ENCODE measurements at regions not wholly inside any gene's neighbourhood (a gene's known extent, or its start where the extent isn't known, plus 50 kb on each side); places are given as distances from the start of the nearest gene placed in this dataset.
"Not testable (repeated sequence)": the region's sequence is repeated elsewhere in the genome, so short reads cannot be mapped to it uniquely, and the experiment has no call there.

DNA sequence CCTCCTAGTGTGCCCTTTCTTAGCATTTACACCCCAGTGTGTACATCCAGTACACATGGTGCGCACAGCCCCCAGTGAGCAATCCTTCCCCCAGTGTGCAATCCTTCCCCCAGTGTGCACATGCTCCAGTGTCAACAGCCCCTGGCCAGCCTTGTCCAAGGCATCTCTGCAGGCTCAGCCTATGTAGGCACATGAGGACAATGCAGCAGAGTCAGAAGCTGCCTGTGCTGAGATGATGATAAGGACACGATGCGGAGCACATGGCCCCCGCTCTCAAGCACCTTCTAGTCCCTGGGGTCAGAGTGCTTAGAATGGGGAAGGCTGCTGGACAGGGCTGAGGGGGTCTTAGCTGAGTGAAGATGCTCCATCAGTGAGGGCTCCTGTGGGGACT is 69.8 kb downstream of the GADD45G start:
- no peak for DNase-seq

DNA sequence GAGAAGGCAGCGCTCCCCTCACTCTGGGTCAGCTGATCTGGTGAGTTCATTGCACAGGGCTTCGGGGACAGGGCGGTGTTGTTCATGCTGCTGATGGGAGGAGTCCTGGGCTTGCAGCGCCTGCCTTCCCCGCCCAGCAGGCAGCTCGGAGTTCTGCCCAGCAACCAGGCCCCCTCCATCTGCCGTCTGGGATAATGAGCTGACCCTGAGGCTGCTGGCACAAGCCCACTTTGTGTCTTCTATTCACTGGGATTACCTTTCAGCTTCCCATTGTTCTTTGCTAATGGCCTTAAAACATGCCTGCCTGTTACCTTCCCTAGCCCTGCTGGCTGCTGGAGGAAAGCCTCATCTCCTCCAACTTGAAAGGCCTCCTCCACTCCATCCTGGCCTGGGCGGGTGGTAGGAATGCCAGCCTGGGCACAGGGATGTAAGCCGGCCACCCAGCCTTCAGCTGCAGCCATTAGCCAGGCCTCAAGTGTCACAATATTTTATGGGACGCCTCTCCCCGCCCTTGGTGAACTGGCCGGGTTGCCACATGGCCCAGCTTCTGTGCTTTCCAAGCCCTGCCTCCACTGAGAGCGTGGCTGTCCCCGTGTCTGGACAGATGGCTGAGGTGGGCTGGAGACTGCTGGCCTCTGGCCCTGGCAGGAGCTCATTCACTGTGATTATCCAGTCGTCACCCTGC is 70.4 kb downstream of the GADD45G start:
- no peak for DNase-seq

- no peak for DNase-seq
Measured at GRCh38 chr9:89676281-89676680, 71.5 kb downstream of the GADD45G start.

DNA sequence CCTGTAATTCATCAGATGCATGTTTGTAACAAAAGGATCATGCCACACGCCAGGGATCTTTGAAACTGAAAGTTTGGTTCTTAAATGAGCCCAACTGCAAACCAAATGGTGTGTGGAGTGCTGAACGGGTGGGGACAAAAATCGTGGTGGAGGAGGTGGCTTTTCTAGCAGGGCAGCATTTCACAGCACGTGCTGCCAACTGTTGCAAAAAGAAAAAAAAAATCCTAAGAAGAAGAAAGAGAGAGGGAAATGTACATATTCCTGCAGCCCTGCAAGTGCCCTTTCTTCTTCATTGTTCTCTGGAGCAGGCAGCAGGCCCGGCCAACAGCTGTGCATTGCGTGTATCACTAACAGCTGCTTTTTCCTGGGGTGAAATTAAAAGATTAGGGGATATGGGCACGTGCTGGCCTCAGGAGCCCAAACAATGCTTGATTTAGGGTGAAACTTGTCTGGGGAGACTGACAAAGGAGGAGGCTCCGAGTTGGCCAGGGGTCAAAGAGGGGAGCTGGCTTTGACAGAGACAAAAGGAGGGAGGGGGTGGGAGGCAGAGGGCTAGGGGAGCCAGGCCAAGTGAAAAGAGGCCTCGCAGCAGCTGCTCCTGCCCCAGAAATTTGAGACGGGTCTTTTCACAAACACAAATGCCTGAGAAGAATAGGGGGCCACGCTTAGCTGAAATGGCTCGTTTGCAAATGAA is 73.0 kb downstream of the GADD45G start:
- no peak for DNase-seq

DNA sequence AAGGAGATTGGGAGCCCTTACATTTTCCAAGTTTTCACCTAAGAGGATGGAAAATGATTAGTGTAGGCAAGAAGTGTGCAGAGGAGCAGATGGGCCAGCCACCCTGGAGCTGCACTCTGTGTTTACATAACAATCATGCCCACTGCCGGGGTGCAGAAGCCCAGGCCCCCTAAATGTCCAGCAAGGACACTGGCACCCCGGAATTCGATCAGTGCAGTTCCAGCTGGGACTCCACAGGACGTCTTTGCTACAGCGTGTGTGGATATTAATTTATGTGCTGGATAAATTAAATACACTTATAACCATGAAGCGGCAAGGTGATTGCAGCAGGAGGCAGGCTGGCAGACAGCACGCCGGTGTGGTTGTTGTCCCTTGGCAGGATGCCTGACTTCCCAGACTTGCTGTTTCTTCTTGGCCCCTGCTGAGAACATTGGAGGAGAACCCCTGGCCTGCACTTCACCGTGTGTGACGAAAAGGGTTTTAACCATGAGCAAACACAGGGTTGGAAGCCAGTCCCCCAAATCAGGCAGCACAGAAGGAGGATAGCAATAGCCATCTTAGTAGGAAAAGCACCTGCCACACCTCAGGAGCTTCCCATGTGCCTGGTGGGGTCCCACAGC is 73.7 kb downstream of the GADD45G start:
- no peak for DNase-seq

DNA sequence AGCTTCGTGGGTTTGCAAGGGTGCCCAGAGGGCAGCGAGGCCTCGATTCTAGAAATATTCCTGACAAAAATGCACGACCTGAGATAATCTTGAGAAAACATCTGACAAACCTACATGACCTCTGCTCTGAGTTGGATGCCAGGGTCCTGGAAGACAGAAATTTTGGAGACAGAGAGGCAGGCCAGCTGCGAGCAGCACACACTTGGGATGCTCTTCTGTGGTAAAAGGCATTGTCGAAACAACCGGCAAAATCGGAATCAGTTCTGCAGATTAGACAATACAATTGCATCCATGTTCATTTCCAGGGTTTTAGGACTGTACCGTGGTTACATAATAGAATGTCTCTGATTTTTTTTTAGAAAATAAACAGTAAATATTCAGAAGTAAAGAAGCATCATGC is 74.2 kb downstream of the GADD45G start:
- DNase-seq: no peak

DNA sequence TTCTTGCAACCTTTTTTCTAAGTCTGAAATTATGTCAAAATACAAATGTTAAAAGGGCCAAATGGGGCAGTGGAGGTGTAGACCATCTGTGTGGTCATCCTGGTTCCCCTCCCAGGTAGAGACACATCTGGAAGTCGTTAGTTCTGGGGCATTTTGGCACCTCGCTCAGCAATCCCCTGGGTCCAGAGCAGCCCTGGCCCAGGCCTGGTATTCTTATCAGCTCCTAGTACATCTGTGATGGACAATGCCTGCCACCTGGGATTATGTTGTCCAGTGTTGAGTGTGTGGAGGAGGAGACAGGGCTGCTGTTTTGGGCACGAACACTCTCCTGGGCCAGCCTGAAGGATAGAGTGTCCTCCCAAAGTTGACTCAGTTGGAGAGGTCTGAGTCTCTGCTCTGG is 74.8 kb downstream of the GADD45G start:
- no peak for DNase-seq

- no peak for DNase-seq
Measured at GRCh38 chr9:89680547-89681467, 76.0 kb downstream of the GADD45G start.

DNA sequence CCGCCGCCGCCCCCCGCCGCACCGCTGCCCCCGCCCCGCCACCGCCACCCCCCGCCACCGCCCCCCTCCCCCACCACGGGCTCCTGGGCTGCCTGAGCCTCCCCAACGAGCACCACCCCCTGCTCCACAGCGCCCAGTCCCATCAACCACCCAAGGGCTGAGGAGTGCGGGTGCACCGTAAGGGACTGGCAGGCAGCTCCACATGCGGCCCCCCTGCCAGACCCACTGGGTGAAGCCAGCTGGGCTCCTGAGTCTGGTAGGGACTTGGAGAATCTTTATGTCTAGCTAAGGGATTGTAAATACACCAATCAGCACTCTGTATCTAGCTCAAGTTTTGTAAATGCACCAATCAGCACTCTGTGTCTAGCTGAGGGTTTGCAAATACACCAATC is 76.7 kb downstream of the GADD45G start:
- DNase-seq: not testable (repeated sequence)

DNA sequence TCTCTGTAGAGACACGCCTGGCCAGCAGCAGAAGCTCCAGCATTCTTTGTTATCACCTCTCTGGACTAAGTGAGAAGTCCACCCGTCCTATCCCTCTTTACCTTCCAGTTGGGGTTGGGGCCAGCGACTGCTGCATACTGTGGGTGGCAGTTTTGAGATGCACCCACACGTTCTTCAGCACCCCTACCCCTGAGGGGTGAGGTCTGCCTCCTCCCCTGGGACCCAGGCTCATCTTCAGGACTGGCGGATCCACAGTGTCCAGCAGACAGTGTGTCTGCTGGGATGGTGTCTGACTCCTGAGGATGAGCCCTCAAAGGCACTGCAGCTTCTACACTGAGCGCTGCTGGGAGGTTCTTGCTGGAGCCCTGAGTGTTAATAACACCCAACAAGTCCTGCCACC is 78.8 kb downstream of the GADD45G start:
- no peak for DNase-seq

DNA sequence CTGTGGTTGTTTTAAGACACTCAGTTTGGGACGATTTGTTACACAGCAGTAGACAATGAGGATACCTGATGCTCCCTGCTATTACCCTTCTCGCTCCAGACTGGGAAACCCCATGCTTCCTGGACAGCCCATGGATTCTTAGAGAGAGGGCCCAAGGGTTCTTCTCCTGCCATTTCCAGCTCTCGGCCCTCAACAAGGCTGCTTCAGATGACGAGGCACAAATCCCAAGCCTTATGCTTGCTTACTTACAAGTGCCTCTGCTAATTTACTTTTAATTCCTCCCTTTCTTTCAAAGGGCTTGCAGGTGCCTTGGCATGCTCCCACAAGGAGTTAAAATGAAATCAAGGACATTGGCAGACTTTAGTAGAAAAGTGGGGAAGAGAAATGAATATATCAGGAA is 79.4 kb downstream of the GADD45G start:
- no peak for DNase-seq

DNA sequence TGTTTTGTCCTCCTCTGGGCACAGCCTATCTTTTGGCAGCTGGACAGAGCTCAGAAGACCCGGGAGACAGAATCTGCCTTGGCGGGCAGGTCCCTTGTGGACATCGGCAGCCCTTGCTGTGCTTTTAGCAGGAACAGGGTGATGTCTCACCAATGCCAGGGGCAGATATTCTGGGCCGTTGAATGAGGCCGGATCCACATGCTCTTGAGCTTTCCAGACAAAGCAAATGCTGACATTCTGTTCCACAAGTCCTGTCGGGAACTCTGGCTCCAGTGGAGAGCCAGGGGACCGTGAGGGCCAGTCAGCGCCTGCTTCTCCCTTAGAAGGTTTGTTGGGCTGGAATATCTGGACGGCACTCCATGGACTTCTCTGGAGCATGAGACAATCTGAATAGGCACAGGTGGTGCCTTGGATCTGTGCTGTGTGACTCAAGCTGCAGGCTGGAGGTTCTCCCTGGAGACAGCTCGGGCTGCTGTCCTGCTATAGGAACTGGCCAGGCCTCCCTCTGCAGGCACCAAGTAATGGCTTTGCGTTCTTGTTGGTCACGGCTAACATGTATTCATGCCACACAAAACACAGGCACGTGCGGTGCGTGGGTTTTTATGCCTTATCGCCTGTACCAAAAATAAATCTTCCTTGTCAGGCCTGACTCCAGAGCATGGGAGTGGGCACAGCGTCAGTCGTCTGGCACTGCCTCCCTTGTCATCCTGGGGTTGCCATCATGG is 80.3 kb downstream of the GADD45G start:
- no peak for DNase-seq

DNA sequence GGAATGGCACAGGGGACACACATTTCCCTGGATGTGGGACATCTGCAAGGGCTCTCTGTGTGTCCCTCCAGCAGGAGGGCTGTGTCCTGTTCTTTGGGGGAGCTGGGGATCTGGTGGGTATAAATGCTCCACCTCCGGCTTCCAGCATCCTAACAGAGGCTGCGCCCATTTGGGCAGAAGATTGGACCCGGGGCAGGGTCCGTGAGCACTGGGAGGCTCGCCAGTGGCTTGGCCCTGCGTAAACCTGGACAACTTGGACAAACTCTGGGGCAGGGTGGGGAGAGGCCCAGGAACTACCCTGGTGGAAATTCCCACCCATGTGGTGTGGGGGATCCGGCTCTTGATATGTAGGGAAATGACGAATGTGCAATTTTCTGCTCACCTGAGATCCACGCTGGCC is 80.9 kb downstream of the GADD45G start:
- DNase-seq: no peak

- no peak for DNase-seq
Measured at GRCh38 chr9:89686126-89686525, 81.3 kb downstream of the GADD45G start.

DNA sequence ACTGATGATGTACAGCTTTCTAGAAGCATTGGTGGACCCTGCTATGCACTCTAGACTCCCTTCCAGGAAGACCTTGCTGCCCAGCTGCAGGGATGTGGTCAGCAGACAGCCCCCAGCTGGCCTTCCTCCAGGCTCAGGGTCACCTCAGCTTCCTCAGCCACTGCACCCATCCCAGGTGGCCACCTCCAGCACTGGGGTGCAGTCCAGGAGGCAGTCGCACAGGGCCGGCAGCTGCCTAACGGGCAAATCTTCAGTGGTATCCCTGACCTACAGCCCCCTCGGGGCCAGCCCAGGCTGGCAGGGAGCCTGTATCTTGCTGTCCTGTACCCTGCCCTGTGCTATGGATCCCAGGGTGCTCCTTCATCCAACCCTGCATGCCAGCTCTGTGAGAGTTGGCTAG is 81.8 kb downstream of the GADD45G start:
- DNase-seq: no peak

DNA sequence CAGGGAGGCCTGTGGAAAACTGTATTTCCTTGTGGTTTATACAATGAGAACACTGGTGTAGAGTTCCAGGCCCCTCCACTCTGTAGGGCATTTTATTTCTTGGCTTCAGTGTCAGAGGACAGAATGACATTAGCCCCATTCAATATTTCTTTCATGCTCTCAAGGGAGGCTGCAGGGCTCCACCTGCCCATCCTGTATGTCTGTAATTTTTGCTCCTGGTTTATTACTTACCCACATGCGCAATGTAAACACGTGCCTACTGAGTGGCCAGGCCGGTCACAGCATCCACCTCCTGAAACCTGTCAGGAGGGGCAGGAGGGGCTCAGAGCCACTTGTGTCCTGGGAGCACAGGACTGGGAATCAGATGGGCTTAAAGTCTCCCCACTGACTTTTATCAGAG is 82.4 kb downstream of the GADD45G start:
- no peak for DNase-seq

GRCh38 chr9:89687848-89688247 is 83.0 kb downstream of the GADD45G start:
- no peak for DNase-seq

- DNase-seq: not testable (repeated sequence)
Measured at GRCh38 chr9:89689321-89689720, 84.5 kb downstream of the GADD45G start.

DNA sequence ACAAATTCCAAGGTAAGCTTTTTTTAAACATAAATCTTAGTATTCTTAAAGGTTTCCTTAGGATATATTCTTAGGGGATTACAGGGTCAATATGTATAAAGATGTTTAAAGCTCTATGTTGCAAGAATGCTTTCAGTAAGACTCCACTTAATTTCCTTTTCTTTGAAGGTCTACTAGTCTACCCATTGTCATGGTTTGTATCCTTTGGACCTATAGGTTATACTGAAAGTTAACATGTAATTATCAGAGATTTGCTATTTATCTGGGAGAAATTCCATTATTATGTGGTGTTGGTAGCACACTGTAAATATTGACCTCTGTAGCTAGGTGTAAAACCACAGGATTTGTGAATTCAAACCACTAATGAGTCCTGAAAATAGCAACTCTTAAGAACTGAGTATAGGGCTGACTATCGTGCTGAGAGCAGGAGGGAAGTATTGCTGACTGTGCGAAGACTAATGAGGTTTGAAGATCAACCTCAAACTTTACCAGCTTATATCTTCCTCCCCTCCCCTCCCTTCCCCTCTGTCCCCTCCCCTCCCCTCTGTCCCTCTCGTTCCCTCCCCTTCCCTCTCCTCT is 85.6 kb downstream of the GADD45G start:
- no peak for DNase-seq

- DNase-seq: no peak
Measured at GRCh38 chr9:89695441-89695891, 90.7 kb downstream of the GADD45G start.

GRCh38 chr9:89695979-89696378 is 91.2 kb downstream of the GADD45G start:
- not testable (repeated sequence) for DNase-seq

GRCh38 chr9:89696780-89697179 is 92.0 kb downstream of the GADD45G start:
- no peak for DNase-seq

Data from activated effector memory CD4-positive, alpha-beta T cell treated with anti-CD3 and anti-CD28 coated beads, Interleukin-2, amount 50 U/mL, for 16 hours (primary cell).